Stimulated activated naive CD4-positive, alpha-beta T cell (primary cell): ENCODE measurements at regions not wholly inside any gene's neighbourhood (a gene's known extent, or its start where the extent isn't known, plus 50 kb on each side); places are given as distances from the start of the nearest gene placed in this dataset.

Experiments used
- DNase-seq, 6 experiments: peaks; one replicate each; lab custom pipeline; 2025; lab: John Stamatoyannopoulos, UW

GRCh38 chr1:219523411-219523810 lies 89.5 kb downstream of the ZC3H11B start:
- no peak for DNase-seq

- no peak for DNase-seq
Observed at GRCh38 chr1:219521325-219521724, 91.6 kb downstream of the ZC3H11B start.

GRCh38 chr1:219520241-219520640 lies 92.7 kb downstream of the ZC3H11B start:
- no peak for DNase-seq

- DNase-seq: no peak
Observed at GRCh38 chr1:219518907-219519248, 94.0 kb downstream of the ZC3H11B start.

GRCh38 chr1:219518168-219518906 lies 94.6 kb downstream of the ZC3H11B start:
- DNase-seq: no peak

GRCh38 chr1:219517031-219517430 lies 95.9 kb downstream of the ZC3H11B start:
- no peak for DNase-seq

- no peak for DNase-seq
Observed at GRCh38 chr1:219514728-219515127, 98.2 kb downstream of the ZC3H11B start.

GRCh38 chr1:219507437-219507836 lies 105.5 kb downstream of the ZC3H11B start:
- no peak for DNase-seq

GRCh38 chr1:219506936-219507335 lies 106.0 kb downstream of the ZC3H11B start:
- no peak for DNase-seq

GRCh38 chr1:219506473-219506899 lies 106.4 kb downstream of the ZC3H11B start:
- DNase-seq: no peak

GRCh38 chr1:219505886-219506285 lies 107.0 kb downstream of the ZC3H11B start:
- no peak for DNase-seq

- DNase-seq: no peak
Observed at GRCh38 chr1:219503604-219504003, 109.3 kb downstream of the ZC3H11B start.

GRCh38 chr1:219500327-219500897 lies 112.5 kb downstream of the ZC3H11B start:
- DNase-seq: no peak

- no peak for DNase-seq
Observed at GRCh38 chr1:219498666-219499065, 114.2 kb downstream of the ZC3H11B start.

- no peak for DNase-seq
Observed at GRCh38 chr1:219495737-219496408, 117.0 kb downstream of the ZC3H11B start.

GRCh38 chr1:219492717-219493116 lies 120.2 kb downstream of the ZC3H11B start:
- DNase-seq: no peak

- DNase-seq: no peak
Observed at GRCh38 chr1:219490566-219490965, 122.3 kb downstream of the ZC3H11B start.

- no peak for DNase-seq
Observed at GRCh38 chr1:219489636-219490035, 123.3 kb downstream of the ZC3H11B start.

- DNase-seq: no peak
Observed at GRCh38 chr1:219488275-219488674, 124.6 kb downstream of the ZC3H11B start.

- DNase-seq: no peak
Observed at GRCh38 chr1:219483530-219483929, 129.4 kb downstream of the ZC3H11B start.

- no peak for DNase-seq
Observed at GRCh38 chr1:219480011-219480410, 132.9 kb downstream of the ZC3H11B start.

GRCh38 chr1:219478811-219479210 lies 134.1 kb downstream of the ZC3H11B start:
- no peak for DNase-seq

GRCh38 chr1:219477861-219478260 lies 135.0 kb downstream of the ZC3H11B start:
- no peak for DNase-seq
